H9 (cell line): ENCODE measurements at regions not wholly inside any gene's neighbourhood (a gene's known extent, or its start where the extent isn't known, plus 50 kb on each side); places are given as distances from the start of the nearest gene placed in this dataset.

Experiments
- DNase-seq: peaks from one replicate; pipeline ENCODE4 v3.0.0-alpha.2; 2017
- H2AFZ ChIP-seq: one replicate; pipeline ENCODE4 v1.6.1; 2013; ENCODE audit warnings: mild to moderate bottlenecking, low read length, control low read depth, moderate library complexity
- H2AK5ac ChIP-seq: 2 replicates; pipeline ENCODE4 v1.6.1; 2013; ENCODE audit warnings: low read length, control low read depth, mixed read lengths; ENCODE audit not compliant: insufficient read length
- H2BK120ac ChIP-seq: one replicate; pipeline ENCODE4 v1.6.1; 2013; ENCODE audit warnings: low read depth, mild to moderate bottlenecking, low read length, control low read depth, inconsistent platforms; ENCODE audit not compliant: poor library complexity, severe bottlenecking
- H2BK12ac ChIP-seq: 2 replicates; pipeline ENCODE4 v1.6.1; 2013; ENCODE audit warnings: low read length, control low read depth, mixed read lengths, low read depth; ENCODE audit not compliant: insufficient read length
- H2BK15ac ChIP-seq: 2 replicates; pipeline ENCODE4 v1.6.1; 2013; ENCODE audit warnings: low read depth, low read length, control low read depth
- H2BK20ac ChIP-seq: one replicate; pipeline ENCODE4 v1.6.1; 2013; ENCODE audit warnings: low read depth, mild to moderate bottlenecking, low read length, control low read depth, inconsistent platforms; ENCODE audit not compliant: poor library complexity, severe bottlenecking
- H2BK5ac ChIP-seq: 2 replicates; pipeline ENCODE4 v1.6.1; 2013; ENCODE audit warnings: low read length, control low read depth, mixed read lengths; ENCODE audit not compliant: insufficient read length
- H3K14ac ChIP-seq: 2 replicates; pipeline ENCODE4 v1.6.1; 2013; ENCODE audit warnings: low read length, control low read depth; ENCODE audit not compliant: insufficient read depth
- H3K18ac ChIP-seq: 2 replicates; pipeline ENCODE4 v1.6.1; 2013; ENCODE audit warnings: low read depth, mild to moderate bottlenecking, mixed read lengths, low read length, control low read depth; ENCODE audit not compliant: insufficient read length
- H3K23ac ChIP-seq: 2 replicates; pipeline ENCODE4 v1.6.1; 2013; ENCODE audit warnings: low read length, control low read depth, mixed read lengths, low read depth; ENCODE audit not compliant: insufficient read length
- H3K23me2 ChIP-seq: 2 replicates; pipeline ENCODE4 v1.6.1; 2013; ENCODE audit warnings: low read depth, mild to moderate bottlenecking, mixed read lengths, low read length, control low read depth; ENCODE audit not compliant: insufficient read length, poor library complexity, severe bottlenecking
- H3K27ac ChIP-seq: 2 replicates; pipeline ENCODE4 v1.5.1; 2013; ENCODE audit warnings: low read length, control low read depth, mixed read lengths, low read depth; ENCODE audit not compliant: insufficient read length
- H3K27me3 ChIP-seq: 2 replicates; pipeline ENCODE4 v1.6.1; 2013; ENCODE audit warnings: low read length, control low read depth, inconsistent platforms; ENCODE audit not compliant: insufficient read depth
- H3K4ac ChIP-seq: 2 replicates; pipeline ENCODE4 v1.6.1; 2013; ENCODE audit warnings: low read depth, mild to moderate bottlenecking, control low read depth, inconsistent platforms, low read length, moderate library complexity
- H3K4me1 ChIP-seq: 2 replicates; pipeline ENCODE4 v1.6.1; 2013; ENCODE audit warnings: low read length, control low read depth, inconsistent platforms; ENCODE audit not compliant: insufficient read depth
- H3K4me2 ChIP-seq: 2 replicates; pipeline ENCODE4 v1.6.1; 2013; ENCODE audit warnings: low read length, control low read depth, mixed read lengths; ENCODE audit not compliant: insufficient read length, insufficient read depth
- H3K56ac ChIP-seq: 2 replicates; pipeline ENCODE4 v1.6.1; 2013; ENCODE audit warnings: low read depth, mild to moderate bottlenecking, mixed read lengths, low read length, control low read depth; ENCODE audit not compliant: insufficient read length
- H3K79me1 ChIP-seq: 2 replicates; pipeline ENCODE4 v1.6.1; 2013; ENCODE audit warnings: low read depth, mild to moderate bottlenecking, moderate library complexity, low read length, control low read depth, inconsistent platforms; ENCODE audit not compliant: insufficient read depth, poor library complexity, severe bottlenecking
- H3K79me2 ChIP-seq: 2 replicates; pipeline ENCODE4 v1.6.1; 2013; ENCODE audit warnings: low read length, control low read depth, inconsistent platforms; ENCODE audit not compliant: insufficient read depth
- H3K9ac ChIP-seq: 2 replicates; pipeline ENCODE4 v1.6.1; 2013; ENCODE audit warnings: low read length, control low read depth, mixed read lengths; ENCODE audit not compliant: insufficient read length; ENCODE audit errors: extremely low read depth
- H3K9me3 ChIP-seq: one replicate; pipeline ENCODE4 v1.6.1; 2013; ENCODE audit warnings: low read depth, low read length, inconsistent platforms; ENCODE audit not compliant: control insufficient read depth
- H3T11ph ChIP-seq: one replicate; pipeline ENCODE4 v1.6.1; 2013; ENCODE audit warnings: mild to moderate bottlenecking, low read length, control low read depth, inconsistent platforms
- H4K20me1 ChIP-seq: one replicate; pipeline ENCODE4 v1.6.1; 2013; ENCODE audit not compliant: control insufficient read depth, insufficient read length, insufficient read depth
- H4K5ac ChIP-seq: 2 replicates; pipeline ENCODE4 v1.6.1; 2013; ENCODE audit warnings: low read depth, mild to moderate bottlenecking, mixed read lengths, low read length, control low read depth; ENCODE audit not compliant: insufficient read length
- H4K8ac ChIP-seq: replicated peaks from 2 replicates; pipeline ENCODE4 v1.6.1; 2013; ENCODE audit warnings: low read length, control low read depth, mixed read lengths, low read depth; ENCODE audit not compliant: insufficient read length
- H4K91ac ChIP-seq: 2 replicates; pipeline ENCODE4 v1.6.1; 2013; ENCODE audit warnings: low read depth, mild to moderate bottlenecking, moderate library complexity, mixed read lengths, low read length, control low read depth; ENCODE audit not compliant: insufficient read length
- H3K27ac Mint-ChIP-seq, 3 experiments: 2 replicates in 2 of 3; 3 replicates in 1 of 3; pipeline ENCODE4 v1.8.0; 2020 to 2021; ENCODE audit warnings: mixed read lengths in 3 of 3, mild to moderate bottlenecking in 1 of 3, moderate library complexity in 1 of 3
- H3K27me3 Mint-ChIP-seq: 2 replicates; pipeline ENCODE4 v1.8.0; 2021; ENCODE audit warnings: low read depth, mild to moderate bottlenecking, moderate library complexity, mixed read lengths
- H3K36me3 Mint-ChIP-seq, 3 experiments: 2 replicates in 2 of 3; 3 replicates in 1 of 3; pipeline ENCODE4 v1.8.0; 2020 to 2021; ENCODE audit warnings: low read depth in 3 of 3, mixed read lengths in 3 of 3; ENCODE audit not compliant: insufficient read depth in 1 of 3
- H3K4me1 Mint-ChIP-seq, 2 experiments: 2 replicates each; pipeline ENCODE4 v1.8.0; 2020; ENCODE audit warnings: mixed read lengths in 2 of 2
- H3K4me3 Mint-ChIP-seq, 2 experiments: 2 replicates in 1 of 2; 3 replicates in 1 of 2; pipeline ENCODE4 v1.8.0; 2020 to 2021; ENCODE audit warnings: mild to moderate bottlenecking in 2 of 2, mixed read lengths in 2 of 2, moderate library complexity in 1 of 2
- H3K9me3 Mint-ChIP-seq, 2 experiments: 2 replicates in 1 of 2; 3 replicates in 1 of 2; pipeline ENCODE4 v1.8.0; 2020; ENCODE audit warnings: mild to moderate bottlenecking in 2 of 2, mixed read lengths in 2 of 2, moderate library complexity in 1 of 2
- CTCF ChIP-seq: fragments of 200-600 bp; sonication (generic); conservative IDR thresholded peaks from 3 replicates; pipeline ENCODE4 v1.8.0; 2021; ENCODE audit warnings: antibody characterized with exemption, mild to moderate bottlenecking
- WGBS: extraction: QIAGEN DNeasy Blood & Tissue Kit; methylation state at CpG from one replicate; pipeline ENCODE4 v1.1.7; 2013; ENCODE audit warnings: missing lambda C conversion rate, low lambda C conversion rate, mixed read lengths; ENCODE audit not compliant: insufficient read length; ENCODE audit errors: extremely low coverage; 5-methylcytosine and 5-hydroxymethylcytosine counted together

- no peak overlapping the region for H3K14ac ChIP-seq
- no peak overlapping the region for H3K9ac ChIP-seq
- H3K27ac ChIP-seq: no peak overlapping the region
- no peak overlapping the region for H4K8ac ChIP-seq
- no peaks in the 10 kb centered on the region for H3K4me1 ChIP-seq
- H2AFZ ChIP-seq: no peak overlapping the region
- no peaks in the 10 kb centered on the region for H3K79me2 ChIP-seq
- no peak overlapping the region for H4K5ac ChIP-seq
- no peak overlapping the region for H2BK15ac ChIP-seq
- no peak overlapping the region for H2BK120ac ChIP-seq
- DNase-seq: no peak
- no peak overlapping the region for H4K91ac ChIP-seq
- H3K4ac ChIP-seq: no peak overlapping the region
- H3K27ac Mint-ChIP-seq: no peak overlapping the region
- TF ChIP-seq CTCF: no peak
- no peak overlapping the region for H2BK5ac ChIP-seq
- no peaks in the 10 kb centered on the region for H3K9me3 ChIP-seq
- no peak overlapping the region for H3K56ac ChIP-seq
- H3T11ph ChIP-seq: no peak overlapping the region
- H3K27me3 Mint-ChIP-seq: no peaks in the 10 kb centered on the region
- no peaks in the 10 kb centered on the region for H3K79me1 ChIP-seq
- no CpG with 5 or more reads among the region's 1 CpG for WGBS
- H2AK5ac ChIP-seq: no peak overlapping the region
- peaks cover 0 to 4% (median 4%) of the 10 kb centered on the region in 3 experiments; a peak in 2 of 7 replicates for H3K36me3 Mint-ChIP-seq
- H4K20me1 ChIP-seq: no peaks in the 10 kb centered on the region
- no peak overlapping the region for H2BK20ac ChIP-seq
- H3K4me1 Mint-ChIP-seq: no peaks in the 10 kb centered on the region
- H3K27me3 ChIP-seq: no peaks in the 10 kb centered on the region
- peaks cover 2 to 3% of the 10 kb centered on the region in 2 experiments; a peak in 2 of 5 replicates for H3K9me3 Mint-ChIP-seq
- no peak overlapping the region for H3K4me2 ChIP-seq
- no peak overlapping the region for H3K23ac ChIP-seq
- H3K18ac ChIP-seq: no peak overlapping the region
- no peak overlapping the region for H2BK12ac ChIP-seq
- no peak overlapping the region for H3K4me3 Mint-ChIP-seq
- H3K23me2 ChIP-seq: no peaks in the 10 kb centered on the region
Measured at GRCh38 chr20:39433466-39433865, 471.3 kb downstream of the DHX35 start.
